ENCODE measurements at regions not wholly inside any gene's neighbourhood (a gene's known extent, or its start where the extent isn't known, plus 50 kb on each side); places are given as distances from the start of the nearest gene placed in this dataset.

DNA sequence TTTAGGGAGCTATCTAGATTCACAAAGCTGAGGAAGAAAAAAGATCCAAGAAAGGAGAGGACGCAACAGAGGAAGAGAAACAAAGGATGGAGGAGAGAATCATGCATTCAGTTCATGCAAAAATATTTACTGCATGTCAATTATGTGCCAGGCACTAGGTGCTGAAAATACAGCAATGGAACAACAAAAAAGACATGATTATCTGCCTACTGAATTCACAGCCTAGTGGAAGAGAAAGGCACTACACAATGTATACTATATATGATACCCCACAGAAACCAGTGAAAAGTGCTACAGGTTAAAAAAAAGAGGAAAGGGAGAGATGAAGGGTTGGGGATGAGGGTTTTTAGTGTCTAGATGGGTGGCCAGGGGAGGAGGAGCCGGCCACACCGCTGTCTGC, 520.4 kb upstream of the CELF2 start:
- H3K4me3 ChIP-seq (ENCODE audit: severe bottlenecking) = no peak overlapping the region
- no peaks in the 10 kb centered on the region for H3K9me3 ChIP-seq (ENCODE audit: severe bottlenecking)
- no peak for ATAC-seq (ENCODE audit: low read depth)
- H3K36me3 ChIP-seq (ENCODE audit: low read depth) = no peaks in the 10 kb centered on the region
- H3K4me1 ChIP-seq (ENCODE audit: insufficient read depth, poor library complexity, severe bottlenecking) = peaks cover 6% of the 10 kb centered on the region
- DNase-seq (ENCODE audit: low spot score) = no peak
- H3K27me3 ChIP-seq (ENCODE audit: insufficient read depth, poor library complexity, severe bottlenecking) = no peaks in the 10 kb centered on the region
- H3K27ac ChIP-seq (ENCODE audit: poor library complexity, severe bottlenecking) = no peak overlapping the region
- TF ChIP-seq, protein P1, sequence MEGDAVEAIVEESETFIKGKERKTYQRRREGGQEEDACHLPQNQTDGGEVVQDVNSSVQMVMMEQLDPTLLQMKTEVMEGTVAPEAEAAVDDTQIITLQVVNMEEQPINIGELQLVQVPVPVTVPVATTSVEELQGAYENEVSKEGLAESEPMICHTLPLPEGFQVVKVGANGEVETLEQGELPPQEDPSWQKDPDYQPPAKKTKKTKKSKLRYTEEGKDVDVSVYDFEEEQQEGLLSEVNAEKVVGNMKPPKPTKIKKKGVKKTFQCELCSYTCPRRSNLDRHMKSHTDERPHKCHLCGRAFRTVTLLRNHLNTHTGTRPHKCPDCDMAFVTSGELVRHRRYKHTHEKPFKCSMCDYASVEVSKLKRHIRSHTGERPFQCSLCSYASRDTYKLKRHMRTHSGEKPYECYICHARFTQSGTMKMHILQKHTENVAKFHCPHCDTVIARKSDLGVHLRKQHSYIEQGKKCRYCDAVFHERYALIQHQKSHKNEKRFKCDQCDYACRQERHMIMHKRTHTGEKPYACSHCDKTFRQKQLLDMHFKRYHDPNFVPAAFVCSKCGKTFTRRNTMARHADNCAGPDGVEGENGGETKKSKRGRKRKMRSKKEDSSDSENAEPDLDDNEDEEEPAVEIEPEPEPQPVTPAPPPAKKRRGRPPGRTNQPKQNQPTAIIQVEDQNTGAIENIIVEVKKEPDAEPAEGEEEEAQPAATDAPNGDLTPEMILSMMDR (IDR thresholded peaks at IDR 0.05; ENCODE audit: poor library complexity, severe bottlenecking) = no peak

DNA sequence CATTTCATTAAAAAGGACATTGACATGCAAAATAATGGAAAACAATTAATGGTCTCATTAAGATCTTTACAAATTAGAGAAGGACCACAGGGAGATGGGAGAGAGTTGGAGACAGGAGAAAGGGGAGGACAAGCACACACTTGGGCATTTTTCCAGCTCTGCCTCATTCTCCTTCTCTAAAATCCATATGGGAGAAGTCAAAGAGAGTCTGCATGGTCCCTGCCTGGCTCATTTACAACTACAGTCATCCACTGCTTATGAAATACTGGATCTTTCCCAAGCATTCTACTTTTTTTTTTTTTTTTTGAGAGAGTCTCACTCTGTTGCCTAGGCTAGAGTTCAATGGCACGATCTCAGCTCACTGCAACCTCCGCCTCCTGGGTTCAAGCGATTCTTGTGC, 518.9 kb upstream of the CELF2 start:
- Histone ChIP-seq H3K36me3 (ENCODE audit: low read depth) (no peaks in the 10 kb centered on the region), H3K9me3 (ENCODE audit: severe bottlenecking) (no peaks in the 10 kb centered on the region), H3K4me1 (ENCODE audit: insufficient read depth, poor library complexity, severe bottlenecking) (peaks cover 6% of the 10 kb centered on the region), H3K27me3 (ENCODE audit: insufficient read depth, poor library complexity, severe bottlenecking) (no peaks in the 10 kb centered on the region), H3K27ac (ENCODE audit: poor library complexity, severe bottlenecking) (no peak overlapping the region), H3K4me3 (ENCODE audit: severe bottlenecking) (no peak overlapping the region)
- TF ChIP-seq, protein P1 (IDR thresholded peaks at IDR 0.05; ENCODE audit: poor library complexity, severe bottlenecking) = no peak
- no peak for ATAC-seq (ENCODE audit: low read depth)
- no peak for DNase-seq (ENCODE audit: low spot score)

DNA sequence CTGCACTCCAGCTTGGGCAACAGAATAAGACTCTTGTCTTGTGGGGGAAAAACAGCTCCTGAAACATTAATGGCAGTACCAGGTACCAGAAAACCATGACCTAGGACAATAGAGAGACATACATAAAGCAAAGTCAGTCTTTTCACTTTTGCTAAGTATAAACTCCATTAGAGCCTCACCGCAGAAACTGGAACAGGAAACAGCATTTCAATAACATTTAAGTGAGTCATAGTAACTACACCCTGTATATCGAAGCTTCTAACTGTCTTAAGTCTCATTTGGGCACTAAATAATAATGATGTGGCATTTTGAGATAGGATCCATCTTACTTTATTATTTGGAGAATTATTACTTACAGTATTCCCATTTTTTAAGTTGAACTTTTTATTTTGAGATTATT, 517.8 kb upstream of the CELF2 start:
- no peaks in the 10 kb centered on the region for H3K9me3 ChIP-seq (ENCODE audit: severe bottlenecking)
- peaks cover 6% of the 10 kb centered on the region for H3K4me1 ChIP-seq (ENCODE audit: insufficient read depth, poor library complexity, severe bottlenecking)
- no peak overlapping the region for H3K4me3 ChIP-seq (ENCODE audit: severe bottlenecking)
- TF ChIP-seq, protein P1 (IDR thresholded peaks at IDR 0.05; ENCODE audit: poor library complexity, severe bottlenecking) = no peak
- no peak for DNase-seq (ENCODE audit: low spot score)
- ATAC-seq (ENCODE audit: low read depth) = peak; percentile 78; the same call in 2 of the 3 replicates
- H3K27me3 ChIP-seq (ENCODE audit: insufficient read depth, poor library complexity, severe bottlenecking) = no peaks in the 10 kb centered on the region
- no peaks in the 10 kb centered on the region for H3K36me3 ChIP-seq (ENCODE audit: low read depth)
- H3K27ac ChIP-seq (ENCODE audit: poor library complexity, severe bottlenecking) = peak overlapping the region; percentile 35

DNA sequence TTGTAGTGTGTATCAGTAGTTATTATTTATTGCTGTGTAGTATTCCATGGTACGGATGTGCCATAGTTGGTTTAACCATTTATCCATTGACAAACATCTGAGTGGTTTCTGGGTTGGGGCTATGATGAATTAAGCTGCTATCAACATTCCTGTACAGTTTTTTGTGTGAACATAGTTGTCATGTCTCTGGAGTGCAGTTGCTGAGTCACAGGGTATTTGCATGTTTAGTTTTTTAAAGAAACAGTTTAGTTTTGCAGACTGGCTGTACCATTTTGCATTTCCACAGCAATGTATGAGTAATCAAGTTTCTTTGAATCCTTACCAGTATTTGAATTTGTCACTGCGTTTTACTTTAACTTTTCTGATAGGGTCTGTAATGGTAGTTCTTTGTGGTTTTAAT, 516.7 kb upstream of the CELF2 start:
- Histone ChIP-seq H3K4me1 (ENCODE audit: insufficient read depth, poor library complexity, severe bottlenecking) (peaks cover 6% of the 10 kb centered on the region), H3K9me3 (ENCODE audit: severe bottlenecking) (no peaks in the 10 kb centered on the region), H3K4me3 (ENCODE audit: severe bottlenecking) (no peak overlapping the region), H3K27ac (ENCODE audit: poor library complexity, severe bottlenecking) (no peak overlapping the region), H3K36me3 (ENCODE audit: low read depth) (no peaks in the 10 kb centered on the region), H3K27me3 (ENCODE audit: insufficient read depth, poor library complexity, severe bottlenecking) (no peaks in the 10 kb centered on the region)
- TF ChIP-seq, protein P1 (IDR thresholded peaks at IDR 0.05; ENCODE audit: poor library complexity, severe bottlenecking) = no peak
- ATAC-seq (ENCODE audit: low read depth) (peak; percentile 49; the same call in 1 of the 3 replicates), DNase-seq (ENCODE audit: low spot score) (no peak)

DNA sequence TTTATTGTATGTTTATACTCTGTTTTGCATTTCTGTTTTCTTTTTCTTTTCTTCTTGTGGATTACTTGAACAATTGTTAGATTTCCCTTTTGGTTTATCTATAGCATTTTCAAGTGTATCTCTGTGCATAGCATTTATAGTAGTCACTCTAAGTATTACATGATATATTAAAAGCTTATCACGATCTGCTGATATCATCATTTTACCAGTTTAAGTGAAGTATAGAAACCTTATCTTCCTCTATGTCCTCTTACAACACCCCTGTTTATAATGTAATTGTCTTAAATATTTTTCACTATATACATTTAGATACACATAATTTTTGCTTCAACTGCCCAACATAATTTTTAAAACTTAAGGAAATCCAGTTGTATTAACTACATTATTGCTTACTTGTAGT, 513.9 kb upstream of the CELF2 start:
- no peak overlapping the region for H3K4me3 ChIP-seq (ENCODE audit: severe bottlenecking)
- H3K4me1 ChIP-seq (ENCODE audit: insufficient read depth, poor library complexity, severe bottlenecking) = peaks cover 6% of the 10 kb centered on the region
- no peaks in the 10 kb centered on the region for H3K9me3 ChIP-seq (ENCODE audit: severe bottlenecking)
- DNase-seq (ENCODE audit: low spot score) (no peak), ATAC-seq (ENCODE audit: low read depth) (no peak)
- no peaks in the 10 kb centered on the region for H3K27me3 ChIP-seq (ENCODE audit: insufficient read depth, poor library complexity, severe bottlenecking)
- no peaks in the 10 kb centered on the region for H3K36me3 ChIP-seq (ENCODE audit: low read depth)
- TF ChIP-seq, protein P1 (IDR thresholded peaks at IDR 0.05; ENCODE audit: poor library complexity, severe bottlenecking) = no peak
- H3K27ac ChIP-seq (ENCODE audit: poor library complexity, severe bottlenecking) = no peak overlapping the region

Data from RWPE2 (cell line).